22Rv1 (cell line): ENCODE measurements at regions not wholly inside any gene's neighbourhood (a gene's known extent, or its start where the extent isn't known, plus 50 kb on each side); places are given as distances from the start of the nearest gene placed in this dataset.

Experiments used
- ZFX ChIP-seq: fragments of 450-650 bp; IDR thresholded peaks from 2 replicates; pipeline ENCODE4 v1.6.1; 2017; ENCODE audit warnings: antibody characterized with exemption, borderline replicate concordance
- TF ChIP-seq, protein P1 (sequence below): fragments of 450-650 bp; IDR thresholded peaks from 2 replicates; pipeline ENCODE4 v1.5.1; 2017; ENCODE audit warnings: mild to moderate bottlenecking

DNA sequence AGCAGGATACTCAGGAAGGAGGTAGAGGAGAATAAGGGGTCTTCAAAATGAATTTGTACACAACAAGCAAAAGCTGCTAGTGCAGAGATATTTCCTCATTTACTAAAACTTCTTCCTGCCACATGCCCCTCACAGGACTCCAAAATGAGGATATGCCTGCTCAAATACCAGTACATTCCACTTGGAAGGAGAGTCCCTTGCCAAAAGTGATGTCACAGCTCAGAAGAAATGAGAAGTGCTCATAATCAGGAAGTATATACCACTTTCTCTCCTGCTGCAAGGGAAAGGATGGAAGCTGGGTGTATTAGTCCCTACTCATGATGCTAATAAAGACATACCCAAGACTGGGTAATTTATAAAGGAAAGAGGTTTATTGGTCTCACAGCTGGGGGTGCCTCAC, 87.7 kb upstream of the FSHR start:
- TF ChIP-seq, protein P1, sequence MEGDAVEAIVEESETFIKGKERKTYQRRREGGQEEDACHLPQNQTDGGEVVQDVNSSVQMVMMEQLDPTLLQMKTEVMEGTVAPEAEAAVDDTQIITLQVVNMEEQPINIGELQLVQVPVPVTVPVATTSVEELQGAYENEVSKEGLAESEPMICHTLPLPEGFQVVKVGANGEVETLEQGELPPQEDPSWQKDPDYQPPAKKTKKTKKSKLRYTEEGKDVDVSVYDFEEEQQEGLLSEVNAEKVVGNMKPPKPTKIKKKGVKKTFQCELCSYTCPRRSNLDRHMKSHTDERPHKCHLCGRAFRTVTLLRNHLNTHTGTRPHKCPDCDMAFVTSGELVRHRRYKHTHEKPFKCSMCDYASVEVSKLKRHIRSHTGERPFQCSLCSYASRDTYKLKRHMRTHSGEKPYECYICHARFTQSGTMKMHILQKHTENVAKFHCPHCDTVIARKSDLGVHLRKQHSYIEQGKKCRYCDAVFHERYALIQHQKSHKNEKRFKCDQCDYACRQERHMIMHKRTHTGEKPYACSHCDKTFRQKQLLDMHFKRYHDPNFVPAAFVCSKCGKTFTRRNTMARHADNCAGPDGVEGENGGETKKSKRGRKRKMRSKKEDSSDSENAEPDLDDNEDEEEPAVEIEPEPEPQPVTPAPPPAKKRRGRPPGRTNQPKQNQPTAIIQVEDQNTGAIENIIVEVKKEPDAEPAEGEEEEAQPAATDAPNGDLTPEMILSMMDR: no peak
- TF ChIP-seq ZFX: no peak
